H9 (cell line): ENCODE measurements at regions not wholly inside any gene's neighbourhood (a gene's known extent, or its start where the extent isn't known, plus 50 kb on each side); places are given as distances from the start of the nearest gene placed in this dataset.

Source experiments
- DNase-seq: peaks from one replicate; pipeline ENCODE4 v3.0.0-alpha.2; 2017
- H2AFZ ChIP-seq: one replicate; pipeline ENCODE4 v1.6.1; 2013; ENCODE audit warnings: mild to moderate bottlenecking, low read length, control low read depth, moderate library complexity
- H2AK5ac ChIP-seq: 2 replicates; pipeline ENCODE4 v1.6.1; 2013; ENCODE audit warnings: low read length, control low read depth, mixed read lengths; ENCODE audit not compliant: insufficient read length
- H2BK120ac ChIP-seq: one replicate; pipeline ENCODE4 v1.6.1; 2013; ENCODE audit warnings: low read depth, mild to moderate bottlenecking, low read length, control low read depth, inconsistent platforms; ENCODE audit not compliant: poor library complexity, severe bottlenecking
- H2BK12ac ChIP-seq: 2 replicates; pipeline ENCODE4 v1.6.1; 2013; ENCODE audit warnings: low read length, control low read depth, mixed read lengths, low read depth; ENCODE audit not compliant: insufficient read length
- H2BK15ac ChIP-seq: 2 replicates; pipeline ENCODE4 v1.6.1; 2013; ENCODE audit warnings: low read depth, low read length, control low read depth
- H2BK20ac ChIP-seq: one replicate; pipeline ENCODE4 v1.6.1; 2013; ENCODE audit warnings: low read depth, mild to moderate bottlenecking, low read length, control low read depth, inconsistent platforms; ENCODE audit not compliant: poor library complexity, severe bottlenecking
- H2BK5ac ChIP-seq: 2 replicates; pipeline ENCODE4 v1.6.1; 2013; ENCODE audit warnings: low read length, control low read depth, mixed read lengths; ENCODE audit not compliant: insufficient read length
- H3K14ac ChIP-seq: 2 replicates; pipeline ENCODE4 v1.6.1; 2013; ENCODE audit warnings: low read length, control low read depth; ENCODE audit not compliant: insufficient read depth
- H3K18ac ChIP-seq: 2 replicates; pipeline ENCODE4 v1.6.1; 2013; ENCODE audit warnings: low read depth, mild to moderate bottlenecking, mixed read lengths, low read length, control low read depth; ENCODE audit not compliant: insufficient read length
- H3K23ac ChIP-seq: 2 replicates; pipeline ENCODE4 v1.6.1; 2013; ENCODE audit warnings: low read length, control low read depth, mixed read lengths, low read depth; ENCODE audit not compliant: insufficient read length
- H3K23me2 ChIP-seq: 2 replicates; pipeline ENCODE4 v1.6.1; 2013; ENCODE audit warnings: low read depth, mild to moderate bottlenecking, mixed read lengths, low read length, control low read depth; ENCODE audit not compliant: insufficient read length, poor library complexity, severe bottlenecking
- H3K27ac ChIP-seq: 2 replicates; pipeline ENCODE4 v1.5.1; 2013; ENCODE audit warnings: low read length, control low read depth, mixed read lengths, low read depth; ENCODE audit not compliant: insufficient read length
- H3K27me3 ChIP-seq: 2 replicates; pipeline ENCODE4 v1.6.1; 2013; ENCODE audit warnings: low read length, control low read depth, inconsistent platforms; ENCODE audit not compliant: insufficient read depth
- H3K4ac ChIP-seq: 2 replicates; pipeline ENCODE4 v1.6.1; 2013; ENCODE audit warnings: low read depth, mild to moderate bottlenecking, control low read depth, inconsistent platforms, low read length, moderate library complexity
- H3K4me1 ChIP-seq: 2 replicates; pipeline ENCODE4 v1.6.1; 2013; ENCODE audit warnings: low read length, control low read depth, inconsistent platforms; ENCODE audit not compliant: insufficient read depth
- H3K4me2 ChIP-seq: 2 replicates; pipeline ENCODE4 v1.6.1; 2013; ENCODE audit warnings: low read length, control low read depth, mixed read lengths; ENCODE audit not compliant: insufficient read length, insufficient read depth
- H3K56ac ChIP-seq: 2 replicates; pipeline ENCODE4 v1.6.1; 2013; ENCODE audit warnings: low read depth, mild to moderate bottlenecking, mixed read lengths, low read length, control low read depth; ENCODE audit not compliant: insufficient read length
- H3K79me1 ChIP-seq: 2 replicates; pipeline ENCODE4 v1.6.1; 2013; ENCODE audit warnings: low read depth, mild to moderate bottlenecking, moderate library complexity, low read length, control low read depth, inconsistent platforms; ENCODE audit not compliant: insufficient read depth, poor library complexity, severe bottlenecking
- H3K79me2 ChIP-seq: 2 replicates; pipeline ENCODE4 v1.6.1; 2013; ENCODE audit warnings: low read length, control low read depth, inconsistent platforms; ENCODE audit not compliant: insufficient read depth
- H3K9ac ChIP-seq: 2 replicates; pipeline ENCODE4 v1.6.1; 2013; ENCODE audit warnings: low read length, control low read depth, mixed read lengths; ENCODE audit not compliant: insufficient read length; ENCODE audit errors: extremely low read depth
- H3K9me3 ChIP-seq: one replicate; pipeline ENCODE4 v1.6.1; 2013; ENCODE audit warnings: low read depth, low read length, inconsistent platforms; ENCODE audit not compliant: control insufficient read depth
- H3T11ph ChIP-seq: one replicate; pipeline ENCODE4 v1.6.1; 2013; ENCODE audit warnings: mild to moderate bottlenecking, low read length, control low read depth, inconsistent platforms
- H4K20me1 ChIP-seq: one replicate; pipeline ENCODE4 v1.6.1; 2013; ENCODE audit not compliant: control insufficient read depth, insufficient read length, insufficient read depth
- H4K5ac ChIP-seq: 2 replicates; pipeline ENCODE4 v1.6.1; 2013; ENCODE audit warnings: low read depth, mild to moderate bottlenecking, mixed read lengths, low read length, control low read depth; ENCODE audit not compliant: insufficient read length
- H4K8ac ChIP-seq: replicated peaks from 2 replicates; pipeline ENCODE4 v1.6.1; 2013; ENCODE audit warnings: low read length, control low read depth, mixed read lengths, low read depth; ENCODE audit not compliant: insufficient read length
- H4K91ac ChIP-seq: 2 replicates; pipeline ENCODE4 v1.6.1; 2013; ENCODE audit warnings: low read depth, mild to moderate bottlenecking, moderate library complexity, mixed read lengths, low read length, control low read depth; ENCODE audit not compliant: insufficient read length
- H3K27ac Mint-ChIP-seq, 3 experiments: 2 replicates in 2 of 3; 3 replicates in 1 of 3; pipeline ENCODE4 v1.8.0; 2020 to 2021; ENCODE audit warnings: mixed read lengths in 3 of 3, mild to moderate bottlenecking in 1 of 3, moderate library complexity in 1 of 3
- H3K27me3 Mint-ChIP-seq: 2 replicates; pipeline ENCODE4 v1.8.0; 2021; ENCODE audit warnings: low read depth, mild to moderate bottlenecking, moderate library complexity, mixed read lengths
- H3K36me3 Mint-ChIP-seq, 3 experiments: 2 replicates in 2 of 3; 3 replicates in 1 of 3; pipeline ENCODE4 v1.8.0; 2020 to 2021; ENCODE audit warnings: low read depth in 3 of 3, mixed read lengths in 3 of 3; ENCODE audit not compliant: insufficient read depth in 1 of 3
- H3K4me1 Mint-ChIP-seq, 2 experiments: 2 replicates each; pipeline ENCODE4 v1.8.0; 2020; ENCODE audit warnings: mixed read lengths in 2 of 2
- H3K4me3 Mint-ChIP-seq, 2 experiments: 2 replicates in 1 of 2; 3 replicates in 1 of 2; pipeline ENCODE4 v1.8.0; 2020 to 2021; ENCODE audit warnings: mild to moderate bottlenecking in 2 of 2, mixed read lengths in 2 of 2, moderate library complexity in 1 of 2
- H3K9me3 Mint-ChIP-seq, 2 experiments: 2 replicates in 1 of 2; 3 replicates in 1 of 2; pipeline ENCODE4 v1.8.0; 2020; ENCODE audit warnings: mild to moderate bottlenecking in 2 of 2, mixed read lengths in 2 of 2, moderate library complexity in 1 of 2
- WGBS: extraction: QIAGEN DNeasy Blood & Tissue Kit; methylation state at CpG from one replicate; pipeline ENCODE4 v1.1.7; 2013; ENCODE audit warnings: missing lambda C conversion rate, low lambda C conversion rate, mixed read lengths; ENCODE audit not compliant: insufficient read length; ENCODE audit errors: extremely low coverage; 5-methylcytosine and 5-hydroxymethylcytosine counted together
- TF ChIP-seq, protein P1 (sequence below): fragments of 200-600 bp; sonication (generic); conservative IDR thresholded peaks from 3 replicates; pipeline ENCODE4 v1.8.0; 2021; ENCODE audit warnings: antibody characterized with exemption, mild to moderate bottlenecking

DNA sequence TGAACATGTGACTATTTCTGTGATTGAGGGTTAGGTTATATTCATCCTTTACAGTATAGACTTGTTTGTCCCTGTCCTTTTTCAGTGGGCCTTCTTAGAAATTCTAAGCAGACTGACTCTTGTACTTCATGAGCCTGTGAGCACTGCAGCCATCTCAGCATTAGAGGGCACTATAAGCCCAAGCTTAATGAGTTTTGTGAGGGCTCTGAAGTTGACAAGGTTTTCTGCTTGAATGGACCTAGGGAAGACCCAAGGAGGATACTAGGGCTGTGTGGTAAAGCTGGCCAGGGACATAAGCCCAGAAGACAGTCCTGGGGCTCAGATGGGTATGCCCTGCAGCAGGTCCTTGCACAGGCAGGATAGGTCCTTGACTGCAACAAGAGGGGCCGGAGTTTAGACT, 126.5 kb downstream of the MRPS30 start:
- Histone ChIP-seq H3K79me1 (no peaks in the 10 kb centered on the region), H3K4me1 (no peaks in the 10 kb centered on the region), H3K27ac (no peak overlapping the region), H2BK20ac (no peak overlapping the region), H2AFZ (no peak overlapping the region), H3K9ac (no peak overlapping the region), H4K20me1 (no peaks in the 10 kb centered on the region), H3K4me2 (no peak overlapping the region), H3K56ac (no peak overlapping the region), H4K8ac (no peak overlapping the region), H3K23ac (no peak overlapping the region), H2BK12ac (no peak overlapping the region), H2AK5ac (no peak overlapping the region), H3K9me3 (no peaks in the 10 kb centered on the region), H2BK120ac (no peak overlapping the region), H2BK15ac (no peak overlapping the region), H4K5ac (no peak overlapping the region), H3T11ph (no peak overlapping the region), H2BK5ac (no peak overlapping the region), H3K14ac (no peak overlapping the region), H3K18ac (no peak overlapping the region), H4K91ac (no peak overlapping the region), H3K4ac (no peak overlapping the region), H3K23me2 (no peaks in the 10 kb centered on the region), H3K79me2 (no peaks in the 10 kb centered on the region), H3K27me3 (no peaks in the 10 kb centered on the region)
- Mint-ChIP-seq H3K27ac (no peak overlapping the region; a peak in 1 of 7 replicates), H3K36me3 (peaks cover 3 to 9% (median 5%) of the 10 kb centered on the region in 3 experiments; a peak in 5 of 7 replicates), H3K4me3 (no peak overlapping the region), H3K9me3 (peaks cover 5 to 8% of the 10 kb centered on the region in 2 experiments; a peak in 4 of 5 replicates), H3K27me3 (no peaks in the 10 kb centered on the region), H3K4me1 (peaks cover 0 to 2% of the 10 kb centered on the region in 2 experiments; a peak in 1 of 4 replicates)
- no CpG with 5 or more reads among the region's 1 CpG for WGBS
- DNase-seq = peak; percentile 68
- TF ChIP-seq, protein P1, sequence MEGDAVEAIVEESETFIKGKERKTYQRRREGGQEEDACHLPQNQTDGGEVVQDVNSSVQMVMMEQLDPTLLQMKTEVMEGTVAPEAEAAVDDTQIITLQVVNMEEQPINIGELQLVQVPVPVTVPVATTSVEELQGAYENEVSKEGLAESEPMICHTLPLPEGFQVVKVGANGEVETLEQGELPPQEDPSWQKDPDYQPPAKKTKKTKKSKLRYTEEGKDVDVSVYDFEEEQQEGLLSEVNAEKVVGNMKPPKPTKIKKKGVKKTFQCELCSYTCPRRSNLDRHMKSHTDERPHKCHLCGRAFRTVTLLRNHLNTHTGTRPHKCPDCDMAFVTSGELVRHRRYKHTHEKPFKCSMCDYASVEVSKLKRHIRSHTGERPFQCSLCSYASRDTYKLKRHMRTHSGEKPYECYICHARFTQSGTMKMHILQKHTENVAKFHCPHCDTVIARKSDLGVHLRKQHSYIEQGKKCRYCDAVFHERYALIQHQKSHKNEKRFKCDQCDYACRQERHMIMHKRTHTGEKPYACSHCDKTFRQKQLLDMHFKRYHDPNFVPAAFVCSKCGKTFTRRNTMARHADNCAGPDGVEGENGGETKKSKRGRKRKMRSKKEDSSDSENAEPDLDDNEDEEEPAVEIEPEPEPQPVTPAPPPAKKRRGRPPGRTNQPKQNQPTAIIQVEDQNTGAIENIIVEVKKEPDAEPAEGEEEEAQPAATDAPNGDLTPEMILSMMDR = peak; percentile 89
